Adrenal gland (tissue), 9 donors: ENCODE measurements at regions not wholly inside any gene's neighbourhood (a gene's known extent, or its start where the extent isn't known, plus 50 kb on each side); places are given as distances from the start of the nearest gene placed in this dataset.

ENCODE experiments used
- DNase-seq, 7 donors: peaks; one replicate each; pipeline ENCODE4 v3.0.0-alpha.2; 2019 to 2020
- H3K27ac ChIP-seq, 5 donors: fragments of 200-600 bp; sonication (generic) in 4 of 5; 1 replicate in 3 of 5; 2 replicates in 2 of 5; pipeline versions ENCODE4 v1.5.1 to v1.8.0; 2016 to 2020; ENCODE audit warnings: mild to moderate bottlenecking in 1 of 5
- H3K27me3 ChIP-seq: fragments of 200-600 bp; 2 replicates; pipeline ENCODE4 v1.8.0; 2021
- H3K36me3 ChIP-seq, 2 donors: fragments of 200-600 bp; replicated peaks in 1 of 2; 1 replicate in 1 of 2; 2 replicates in 1 of 2; pipeline versions ENCODE4 v1.5.1 to v1.8.0; 2018 to 2022
- H3K4me1 ChIP-seq, 2 donors: fragments of 200-600 bp; replicated peaks in 1 of 2; 1 replicate in 1 of 2; 2 replicates in 1 of 2; pipeline versions ENCODE4 v1.5.1 to v1.8.0; 2018 to 2021
- H3K4me3 ChIP-seq, 4 donors: fragments of 200-600 bp; sonication (generic) in 3 of 4; one replicate each; pipeline ENCODE4 v1.5.1; 2016 to 2018
- H3K9me3 ChIP-seq, 3 donors: fragments of 200-600 bp; sonication (generic) in 1 of 3; replicated peaks in 1 of 3; 1 replicate in 2 of 3; 2 replicates in 1 of 3; pipeline versions ENCODE4 v1.5.1 to v1.8.0; 2016 to 2021
- CTCF ChIP-seq, 6 experiments: fragments of 450-650 bp in 4 of 6; fragments of 200-600 bp in 2 of 6; sonication (generic) in 1 of 6; IDR thresholded peaks; 1 replicate in 5 of 6; 2 replicates in 1 of 6; pipeline versions ENCODE4 v1.5.1 to v1.8.0; 2016 to 2021; ENCODE audit warnings: antibody characterized with exemption in 6 of 6, mild to moderate bottlenecking in 2 of 6, moderate library complexity in 1 of 6
- POLR2A ChIP-seq, 2 donors: fragments of 450-650 bp; IDR thresholded peaks; one replicate each; pipeline ENCODE4 v1.6.1; 2017; ENCODE audit warnings: antibody characterized with exemption in 2 of 2, mild to moderate bottlenecking in 2 of 2, moderate library complexity in 1 of 2
- WGBS, 4 donors: extraction: QIAGEN DNeasy Blood & Tissue Kit in 2 of 4; methylation state at CpG; one replicate each; pipeline versions ENCODE4 v1.1.5 to v1.1.7; 2013 to 2017; 5-methylcytosine and 5-hydroxymethylcytosine counted together
- intact Hi-C, 2 donors: fragments of 100-400 bp; cut with DNase I; formaldehyde crosslinking; loops; one replicate each; pipeline versions ENCODE4 v1.14.1 to v1.15.0; 2022 to 2023
- donor health status: healthy with polysubstance abuse.
- donor health status: Bipolar disorder and iron deficiency.
- donor health status: DM: yes; HTN: yes; CAD: no.
- donor health status: DM: no; HTN: no; CAD: no.
- donor health status: DM: no; HTN: no; CAD: no.

GRCh38 chr18:52227536-52227935, 112.5 kb upstream of the DCC start:
- H3K9me3 ChIP-seq, result no peaks in the 10 kb centered on the region
- no peak for DNase-seq
- H3K4me3 ChIP-seq, result no peak overlapping the region

GRCh38 chr18:52228166-52228565, 111.8 kb upstream of the DCC start:
- H3K36me3 ChIP-seq, result no peaks in the 10 kb centered on the region
- no peaks in the 10 kb centered on the region for H3K9me3 ChIP-seq
- WGBS, 4 donors, result 39 to 73% (median 53%) methylated on average over 3 of the region's 3 CpGs
- H3K4me3 ChIP-seq, result no peak overlapping the region
- intact Hi-C loops, result no loop called here
- H3K27me3 ChIP-seq, result no peaks in the 10 kb centered on the region
- no peaks in the 10 kb centered on the region for H3K4me1 ChIP-seq
- no peak for DNase-seq
- no peak overlapping the region for H3K27ac ChIP-seq
- TF ChIP-seq CTCF (IDR thresholded peaks at IDR 0.05) (no peak), POLR2A (IDR thresholded peaks at IDR 0.05) (no peak)

More at GRCh38 chr18:52227536-52227935, 112.5 kb upstream of the DCC start:
- TF ChIP-seq CTCF (IDR thresholded peaks at IDR 0.05) (no peak), POLR2A (IDR thresholded peaks at IDR 0.05) (no peak)
- no peaks in the 10 kb centered on the region for H3K4me1 ChIP-seq
- intact Hi-C loops, result no loop called here
- no peaks in the 10 kb centered on the region for H3K27me3 ChIP-seq
- 83 to 88% (median 86%) methylated on average over 4 of the region's 4 CpGs for WGBS, 4 donors
- no peak overlapping the region for H3K27ac ChIP-seq
- no peaks in the 10 kb centered on the region for H3K36me3 ChIP-seq

GRCh38 chr18:52236131-52236530, 103.9 kb upstream of the DCC start:
- Histone ChIP-seq H3K4me3 (no peak overlapping the region), H3K36me3 (no peaks in the 10 kb centered on the region), H3K27me3 (no peaks in the 10 kb centered on the region), H3K9me3 (no peaks in the 10 kb centered on the region), H3K4me1 (no peaks in the 10 kb centered on the region), H3K27ac (no peak overlapping the region)
- DNase-seq, result no peak
- intact Hi-C loops, result no loop called here
- WGBS, 4 donors, result 71 to 88% (median 74%) methylated on average over 1 of the region's 1 CpG
- TF ChIP-seq POLR2A (IDR thresholded peaks at IDR 0.05), result no peak
- TF ChIP-seq CTCF (IDR thresholded peaks at IDR 0.05), result no peak

GRCh38 chr18:52237551-52237950, 102.4 kb upstream of the DCC start:
- no peak for DNase-seq
- Histone ChIP-seq H3K27ac (no peak overlapping the region), H3K36me3 (no peaks in the 10 kb centered on the region), H3K4me3 (no peak overlapping the region), H3K27me3 (no peaks in the 10 kb centered on the region), H3K9me3 (no peaks in the 10 kb centered on the region), H3K4me1 (no peaks in the 10 kb centered on the region)
- 56 to 88% (median 80%) methylated on average over 2 of the region's 2 CpGs for WGBS, 4 donors
- intact Hi-C loops, result no loop called here
- no peak for TF ChIP-seq CTCF (IDR thresholded peaks at IDR 0.05)
- TF ChIP-seq POLR2A (IDR thresholded peaks at IDR 0.05), result no peak
